ENCODE measurements at regions not wholly inside any gene's neighbourhood (a gene's known extent, or its start where the extent isn't known, plus 50 kb on each side); places are given as distances from the start of the nearest gene placed in this dataset.

DNA sequence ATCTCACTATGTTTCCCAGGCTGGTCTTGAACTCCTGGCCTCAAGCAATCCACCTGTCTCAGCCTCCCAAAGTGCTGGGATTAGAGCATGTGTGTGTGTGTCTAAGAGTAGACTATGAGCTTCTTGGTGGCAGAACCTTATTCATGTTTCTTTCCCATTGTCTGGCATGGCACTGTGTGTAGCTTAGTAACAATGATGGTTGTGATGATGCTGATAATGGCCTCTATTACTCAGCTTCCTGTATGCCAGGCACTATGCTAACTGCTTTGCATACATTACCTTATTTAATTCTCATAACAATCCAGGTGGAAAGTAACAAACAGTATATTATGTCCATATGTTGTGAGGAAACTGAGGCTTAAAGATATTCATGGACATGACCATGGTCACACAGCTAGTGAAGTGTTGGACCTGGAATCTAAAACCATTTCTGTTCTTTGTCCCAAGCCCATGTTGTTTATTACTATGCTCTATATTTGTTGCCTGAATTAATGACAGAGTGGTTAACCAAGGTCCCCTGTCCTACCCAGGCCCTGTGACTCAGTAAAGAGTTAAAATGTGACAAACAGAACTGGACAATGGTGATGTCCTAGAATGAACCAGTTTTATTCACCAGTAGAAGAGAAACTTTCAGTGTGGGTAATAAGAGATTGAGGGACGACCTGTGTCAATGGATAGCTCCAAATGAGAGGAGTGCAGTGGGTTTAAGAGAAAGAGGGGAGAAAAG lies 109.6 kb downstream of the KLF5 start:
- TF ChIP-seq, protein P1, sequence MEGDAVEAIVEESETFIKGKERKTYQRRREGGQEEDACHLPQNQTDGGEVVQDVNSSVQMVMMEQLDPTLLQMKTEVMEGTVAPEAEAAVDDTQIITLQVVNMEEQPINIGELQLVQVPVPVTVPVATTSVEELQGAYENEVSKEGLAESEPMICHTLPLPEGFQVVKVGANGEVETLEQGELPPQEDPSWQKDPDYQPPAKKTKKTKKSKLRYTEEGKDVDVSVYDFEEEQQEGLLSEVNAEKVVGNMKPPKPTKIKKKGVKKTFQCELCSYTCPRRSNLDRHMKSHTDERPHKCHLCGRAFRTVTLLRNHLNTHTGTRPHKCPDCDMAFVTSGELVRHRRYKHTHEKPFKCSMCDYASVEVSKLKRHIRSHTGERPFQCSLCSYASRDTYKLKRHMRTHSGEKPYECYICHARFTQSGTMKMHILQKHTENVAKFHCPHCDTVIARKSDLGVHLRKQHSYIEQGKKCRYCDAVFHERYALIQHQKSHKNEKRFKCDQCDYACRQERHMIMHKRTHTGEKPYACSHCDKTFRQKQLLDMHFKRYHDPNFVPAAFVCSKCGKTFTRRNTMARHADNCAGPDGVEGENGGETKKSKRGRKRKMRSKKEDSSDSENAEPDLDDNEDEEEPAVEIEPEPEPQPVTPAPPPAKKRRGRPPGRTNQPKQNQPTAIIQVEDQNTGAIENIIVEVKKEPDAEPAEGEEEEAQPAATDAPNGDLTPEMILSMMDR (IDR thresholded peaks at IDR 0.05): no peak
- TF ChIP-seq POLR2A (IDR thresholded peaks at IDR 0.05): no peak

Measured in body of pancreas (tissue), 4 donors.